ENCODE measurements at regions not wholly inside any gene's neighbourhood (a gene's known extent, or its start where the extent isn't known, plus 50 kb on each side); places are given as distances from the start of the nearest gene placed in this dataset.

DNA sequence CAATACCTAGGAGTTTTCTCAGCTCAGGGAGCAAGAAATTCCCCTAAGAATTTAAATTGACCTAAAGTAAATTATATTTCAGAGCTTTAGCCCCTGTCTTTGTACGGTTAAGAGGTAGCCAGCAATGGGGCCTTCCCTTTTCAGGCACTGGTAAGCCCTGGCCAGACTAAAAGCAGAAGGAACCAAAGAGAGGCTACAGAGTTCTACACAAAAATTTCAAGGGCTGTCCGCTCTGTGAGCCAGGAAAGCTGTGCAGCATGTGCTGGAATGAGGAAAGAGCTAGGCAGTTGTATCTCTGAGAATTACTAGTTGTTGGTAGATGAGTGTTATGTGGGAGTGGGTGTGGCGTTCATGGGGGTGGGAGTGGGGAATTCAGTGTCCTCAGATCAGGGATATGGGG, 96.3 kb upstream of the MAFB start:
- BruUV-seq (replicated peaks): no TSS peak
- no peak for DNase-seq

DNA sequence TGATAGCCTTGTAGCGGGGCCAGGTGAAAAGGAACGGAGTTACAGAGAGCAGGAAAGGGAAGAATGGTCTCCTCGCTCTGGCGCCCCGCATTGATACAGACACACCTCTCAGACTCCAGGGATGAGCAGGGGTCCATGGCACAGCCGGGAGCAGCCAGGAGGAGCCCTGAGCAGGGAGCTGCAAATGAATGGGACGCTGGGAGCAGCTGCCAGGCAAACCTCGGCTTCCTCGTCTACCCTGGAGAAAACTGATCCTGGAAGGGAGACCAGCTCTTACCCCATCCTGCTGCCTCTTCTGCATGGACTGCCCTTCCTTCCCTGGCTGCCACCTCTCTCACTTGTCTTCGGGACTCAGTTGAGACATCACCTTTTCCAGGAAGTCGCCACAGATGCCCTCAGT, 97.3 kb upstream of the MAFB start:
- Histone ChIP-seq H3K4me2 (ENCODE audit: low read length) (no peak overlapping the region), H3K4me3 (ENCODE audit: low read length) (no peak overlapping the region), H3K27me3 (ENCODE audit: low read length) (peaks cover 49% of the 10 kb centered on the region), H3F3A (ENCODE audit: low read length, unreplicated experiment) (no peaks in the 10 kb centered on the region), H3K9me3 (ENCODE audit: low read length) (no peaks in the 10 kb centered on the region), H4K20me1 (ENCODE audit: low read length) (no peaks in the 10 kb centered on the region), H3K4me1 (ENCODE audit: insufficient read depth, low read length) (no peaks in the 10 kb centered on the region), H3K27ac (ENCODE audit: low read length) (no peak overlapping the region), H3K79me2 (ENCODE audit: low read length) (no peaks in the 10 kb centered on the region), H3K36me3 (ENCODE audit: low read depth, low read length) (no peaks in the 10 kb centered on the region), H3K9me2 (replicated peaks; ENCODE audit: low read length) (no peaks in the 10 kb centered on the region), H2AFZ (ENCODE audit: low read length) (no peak overlapping the region), H3K9ac (ENCODE audit: low read length) (no peak overlapping the region)
- ChIA-PET POLR2A (ENCODE audit: unreplicated experiment) (no interaction called here), CTCF (no interaction called here)
- intact Hi-C loops (cut with micrococcal nuclease): no loop called here
- BruUV-seq (replicated peaks): no TSS peak
- no peak for TF ChIP-seq EZH2 (IDR thresholded peaks at IDR 0.05; ENCODE audit: low read length, unreplicated experiment)
- no peak for TF ChIP-seq CTCF (conservative IDR thresholded peaks at IDR 0.05; ENCODE audit: low read depth, low read length)
- no peak for TF ChIP-seq EZH2phosphoT487 (IDR thresholded peaks at IDR 0.05; ENCODE audit: borderline replicate concordance, low read length)
- no peak for DNase-seq
- ATAC-seq: no peak

More for the DNA sequence above, 96.3 kb upstream of the MAFB start:
- TF ChIP-seq EZH2phosphoT487 (IDR thresholded peaks at IDR 0.05; ENCODE audit: borderline replicate concordance, low read length) (no peak), CTCF (conservative IDR thresholded peaks at IDR 0.05; ENCODE audit: low read depth, low read length) (no peak), EZH2 (IDR thresholded peaks at IDR 0.05; ENCODE audit: low read length, unreplicated experiment) (no peak)
- no peak for ATAC-seq
- ChIA-PET POLR2A (ENCODE audit: unreplicated experiment) (no interaction called here), CTCF (no interaction called here)
- no peaks in the 10 kb centered on the region for H3K4me1 ChIP-seq (ENCODE audit: insufficient read depth, low read length)
- no peaks in the 10 kb centered on the region for H3K9me2 ChIP-seq (replicated peaks; ENCODE audit: low read length)
- no peaks in the 10 kb centered on the region for H3F3A ChIP-seq (ENCODE audit: low read length, unreplicated experiment)
- H2AFZ ChIP-seq (ENCODE audit: low read length): no peak overlapping the region
- no peak overlapping the region for H3K4me3 ChIP-seq (ENCODE audit: low read length)
- H3K9me3 ChIP-seq (ENCODE audit: low read length): no peaks in the 10 kb centered on the region
- H3K27me3 ChIP-seq (ENCODE audit: low read length): peaks cover 53% of the 10 kb centered on the region
- no peaks in the 10 kb centered on the region for H3K36me3 ChIP-seq (ENCODE audit: low read depth, low read length)
- no peaks in the 10 kb centered on the region for H4K20me1 ChIP-seq (ENCODE audit: low read length)
- intact Hi-C loops (cut with micrococcal nuclease): no loop called here
- H3K9ac ChIP-seq (ENCODE audit: low read length): no peak overlapping the region
- no peaks in the 10 kb centered on the region for H3K79me2 ChIP-seq (ENCODE audit: low read length)
- H3K27ac ChIP-seq (ENCODE audit: low read length): no peak overlapping the region
- H3K4me2 ChIP-seq (ENCODE audit: low read length): no peak overlapping the region

DNA sequence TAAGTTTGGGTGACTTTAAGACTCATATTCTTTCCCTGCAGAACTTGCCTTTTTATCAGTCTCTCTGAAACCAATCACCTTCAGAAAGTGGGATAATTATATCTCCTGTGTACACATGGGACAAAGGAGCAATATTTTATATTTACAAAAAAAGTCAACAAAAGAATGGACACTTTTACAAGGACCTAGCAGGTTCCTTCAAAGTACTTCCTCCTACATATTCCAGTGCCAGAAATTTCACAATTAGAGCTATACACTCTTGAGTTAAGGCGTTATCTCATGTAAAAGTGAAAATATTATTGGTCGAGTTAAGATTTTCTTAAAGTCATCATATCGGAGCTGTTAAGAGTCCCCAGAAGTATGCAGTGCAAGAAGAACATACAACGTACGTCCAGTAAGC, 98.9 kb upstream of the MAFB start:
- Histone ChIP-seq H3F3A (ENCODE audit: low read length, unreplicated experiment) (no peaks in the 10 kb centered on the region), H3K27ac (ENCODE audit: low read length) (no peak overlapping the region), H3K36me3 (ENCODE audit: low read depth, low read length) (no peaks in the 10 kb centered on the region), H3K4me1 (ENCODE audit: insufficient read depth, low read length) (no peaks in the 10 kb centered on the region), H3K27me3 (ENCODE audit: low read length) (peaks cover 45% of the 10 kb centered on the region), H3K4me2 (ENCODE audit: low read length) (no peak overlapping the region), H3K79me2 (ENCODE audit: low read length) (no peaks in the 10 kb centered on the region), H3K4me3 (ENCODE audit: low read length) (no peak overlapping the region), H4K20me1 (ENCODE audit: low read length) (no peaks in the 10 kb centered on the region), H3K9me2 (replicated peaks; ENCODE audit: low read length) (no peaks in the 10 kb centered on the region), H3K9ac (ENCODE audit: low read length) (no peak overlapping the region), H2AFZ (ENCODE audit: low read length) (no peak overlapping the region), H3K9me3 (ENCODE audit: low read length) (no peaks in the 10 kb centered on the region)
- ChIA-PET CTCF (no interaction called here), POLR2A (ENCODE audit: unreplicated experiment) (no interaction called here)
- BruUV-seq (replicated peaks): no TSS peak
- ATAC-seq (no peak), DNase-seq (no peak)
- no peak for TF ChIP-seq CTCF (conservative IDR thresholded peaks at IDR 0.05; ENCODE audit: low read depth, low read length)
- TF ChIP-seq EZH2 (IDR thresholded peaks at IDR 0.05; ENCODE audit: low read length, unreplicated experiment): no peak
- TF ChIP-seq EZH2phosphoT487 (IDR thresholded peaks at IDR 0.05; ENCODE audit: borderline replicate concordance, low read length): no peak
- intact Hi-C loops (cut with micrococcal nuclease): no loop called here
